HG02938 (cell line): ENCODE measurements at regions not wholly inside any gene's neighbourhood (a gene's known extent, or its start where the extent isn't known, plus 50 kb on each side); places are given as distances from the start of the nearest gene placed in this dataset.

Experiments used
- ATAC-seq: cut with Tn5 transposase; IDR thresholded peaks from one replicate; pipeline ENCODE4 v1.9.1; 2021; ENCODE audit warnings: mild to moderate bottlenecking, moderate library complexity; ENCODE audit not compliant: unreplicated experiment

- peak; percentile 42 for ATAC-seq
These were observed 352.1 kb downstream of the RBM43 start for GRCh38 chr2:150909613-150910012.

GRCh38 chr2:150909090-150909489 is 352.6 kb downstream of the RBM43 start:
- ATAC-seq, result peak; percentile 68

GRCh38 chr2:150907466-150907865 is 354.2 kb downstream of the RBM43 start:
- ATAC-seq, result no peak

- ATAC-seq, result no peak
These were observed 358.2 kb downstream of the RBM43 start for GRCh38 chr2:150903461-150903860.

GRCh38 chr2:150903055-150903454 is 358.6 kb downstream of the RBM43 start:
- ATAC-seq, result no peak

- no peak for ATAC-seq
These were observed 360.8 kb downstream of the RBM43 start for GRCh38 chr2:150900913-150901312.

GRCh38 chr2:150895968-150896367 is 365.7 kb downstream of the RBM43 start:
- no peak for ATAC-seq

- ATAC-seq, result no peak
These were observed 372.5 kb downstream of the RBM43 start for GRCh38 chr2:150889141-150889540.

- no peak for ATAC-seq
These were observed 373.3 kb downstream of the RBM43 start for GRCh38 chr2:150888337-150888736.

- no peak for ATAC-seq
These were observed 373.7 kb downstream of the RBM43 start for GRCh38 chr2:150887926-150888325.

GRCh38 chr2:150885774-150886386 is 375.8 kb downstream of the RBM43 start:
- ATAC-seq, result no peak

GRCh38 chr2:150885236-150885635 is 376.4 kb downstream of the RBM43 start:
- no peak for ATAC-seq

- no peak for ATAC-seq
These were observed 378.1 kb downstream of the RBM43 start for GRCh38 chr2:150883613-150883895.

GRCh38 chr2:150882751-150883612 is 378.7 kb downstream of the RBM43 start:
- ATAC-seq, result no peak

- no peak for ATAC-seq
These were observed 380.7 kb downstream of the RBM43 start for GRCh38 chr2:150880986-150881385.

GRCh38 chr2:150878356-150878755 is 383.3 kb downstream of the RBM43 start:
- ATAC-seq, result no peak

GRCh38 chr2:150876251-150876950 is 385.3 kb downstream of the RBM43 start:
- ATAC-seq, result no peak

- no peak for ATAC-seq
These were observed 385.9 kb upstream of the RND3 start for GRCh38 chr2:150873396-150873772.

- no peak for ATAC-seq
These were observed 385.4 kb upstream of the RND3 start for GRCh38 chr2:150872756-150873395.

- no peak for ATAC-seq
These were observed 379.0 kb upstream of the RND3 start for GRCh38 chr2:150866431-150866830.

GRCh38 chr2:150863691-150864090 is 376.2 kb upstream of the RND3 start:
- ATAC-seq, result no peak

GRCh38 chr2:150860301-150860700 is 372.8 kb upstream of the RND3 start:
- ATAC-seq, result no peak
